NCI-H2081 (cell line): ENCODE measurements at regions not wholly inside any gene's neighbourhood (a gene's known extent, or its start where the extent isn't known, plus 50 kb on each side); places are given as distances from the start of the nearest gene placed in this dataset.
"Not testable (repeated sequence)": the region's sequence is repeated elsewhere in the genome, so short reads cannot be mapped to it uniquely, and the experiment has no call there.

Source experiments
- DNase-seq, 2 experiments: peaks; one replicate each; lab custom pipeline; 2025; lab: John Stamatoyannopoulos, UW

DNA sequence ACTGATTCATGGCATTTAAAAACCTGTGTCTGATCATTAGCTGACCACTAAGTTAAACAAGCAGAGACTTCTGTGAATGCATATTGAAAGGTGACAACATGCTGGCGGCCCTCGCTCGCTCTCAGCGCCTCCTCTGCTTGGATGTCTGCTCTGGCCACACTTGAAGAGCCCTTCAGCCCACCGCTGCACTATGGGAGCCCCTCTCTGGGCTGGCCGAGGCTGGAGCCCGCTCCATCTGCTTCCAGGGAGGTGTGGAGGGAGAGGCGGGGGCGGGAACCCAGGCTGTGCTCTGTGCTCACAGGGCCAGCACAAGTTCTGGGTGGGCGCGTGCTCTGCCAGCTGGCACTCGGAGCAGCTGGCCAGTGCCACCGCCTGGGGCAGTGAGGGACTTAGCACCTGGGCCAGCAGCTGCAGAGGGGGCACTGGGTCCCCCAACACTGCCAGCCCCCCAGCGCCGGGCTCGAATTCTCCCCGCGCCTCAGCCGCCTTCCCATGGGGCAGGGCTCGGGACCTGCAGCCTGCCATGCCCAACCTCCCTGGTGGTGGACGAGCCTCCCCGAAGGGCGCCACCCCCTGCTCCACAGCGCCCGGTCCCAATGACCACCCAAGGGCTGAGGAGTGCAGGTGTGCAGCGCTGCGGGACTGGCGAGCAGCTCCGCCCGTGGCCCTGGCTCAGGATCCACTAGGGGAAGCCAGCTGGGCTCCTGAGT, 252.4 kb downstream of the ZIC4 start:
- DNase-seq = no peak

DNA sequence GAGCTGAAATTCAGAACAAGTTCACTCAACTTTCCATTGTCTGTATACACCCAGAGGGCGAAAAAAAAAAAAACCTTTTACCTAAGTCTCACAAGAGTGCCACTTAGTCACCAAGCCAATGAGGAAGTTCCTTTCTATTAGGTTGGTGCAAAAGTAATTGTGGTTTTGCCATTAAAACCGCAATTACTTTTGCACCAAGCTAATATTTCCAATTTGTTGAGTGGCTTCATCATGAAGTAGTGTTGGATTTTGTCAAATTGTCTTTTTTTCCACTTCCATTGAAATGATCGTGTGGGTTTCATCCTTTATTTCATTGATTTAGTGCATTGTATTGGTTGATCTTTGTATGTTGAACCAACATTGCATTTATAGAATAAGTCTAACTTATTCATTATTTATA, 253.9 kb downstream of the ZIC4 start:
- DNase-seq = no peak

DNA sequence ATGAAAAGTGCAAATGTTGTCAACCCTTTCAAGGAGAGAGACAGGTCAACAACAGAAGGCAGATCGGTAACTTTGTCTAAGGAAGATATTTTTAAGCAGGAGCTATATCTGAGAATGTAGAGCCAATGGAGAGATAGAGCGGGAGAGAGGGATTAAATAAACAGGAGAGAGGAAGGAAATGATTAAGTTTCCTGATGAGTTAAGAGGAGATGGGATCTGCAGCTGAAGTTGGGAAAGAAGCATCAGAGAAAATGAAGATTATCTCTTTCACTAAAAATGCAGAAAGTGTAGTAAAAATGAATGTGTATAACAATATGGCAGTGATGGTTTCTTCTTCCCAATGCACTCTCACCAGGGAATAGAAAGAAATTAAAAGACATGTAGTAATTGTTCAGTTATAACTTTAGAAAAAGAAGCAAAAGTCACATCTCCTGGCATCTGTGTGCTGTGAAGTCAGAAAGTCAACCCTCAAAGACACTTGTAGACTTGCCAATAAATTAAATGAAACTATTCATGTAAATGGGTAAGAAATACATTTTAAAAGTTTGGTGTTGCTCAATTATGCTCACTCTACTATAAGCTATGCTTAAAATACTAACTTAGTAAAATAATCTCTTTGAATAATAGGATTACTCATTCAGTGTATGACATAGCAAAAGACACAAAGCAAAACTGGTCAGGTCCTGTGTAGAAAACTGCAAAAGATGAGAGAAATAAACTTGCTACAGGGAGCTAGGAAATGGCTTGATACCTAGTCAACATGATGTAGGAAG, 264.6 kb downstream of the ZIC4 start:
- DNase-seq = no peak

DNA sequence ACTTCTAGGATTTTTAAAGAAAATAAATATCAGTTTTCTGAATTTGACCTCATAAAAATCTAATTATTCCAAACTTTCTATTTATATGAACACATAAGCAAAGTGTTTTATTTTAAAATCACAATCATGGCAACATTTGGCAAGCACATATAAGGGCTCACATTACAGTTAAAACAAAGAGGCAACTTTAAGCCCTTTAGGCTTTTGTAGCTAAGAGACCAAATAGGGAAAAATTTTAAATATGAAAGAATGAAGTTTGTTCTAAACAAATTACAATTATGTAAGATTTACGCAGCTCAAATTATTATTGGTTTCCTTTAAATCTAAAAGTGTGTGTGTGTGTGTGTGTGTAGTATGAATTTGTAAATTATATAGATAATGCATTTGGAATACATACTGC, 267.0 kb downstream of the ZIC4 start:
- DNase-seq = no peak

DNA sequence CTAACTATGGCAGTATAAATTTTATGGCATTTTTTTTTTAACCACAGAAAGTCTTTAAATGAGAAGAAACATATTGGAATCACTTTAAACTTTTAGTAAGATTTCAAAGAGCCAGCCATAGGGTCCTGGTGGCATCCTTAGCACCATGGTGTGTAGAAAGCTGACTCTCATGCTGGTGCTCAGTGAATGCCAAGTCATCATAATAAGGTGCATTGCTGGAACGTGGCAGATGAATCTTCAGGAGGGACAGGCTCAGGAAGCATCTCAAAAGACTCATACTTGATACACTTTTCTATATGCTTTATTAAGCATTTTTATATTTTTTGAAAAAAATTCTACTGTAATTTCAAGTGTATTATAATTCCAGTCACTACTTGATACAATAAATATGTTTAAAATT, 274.2 kb downstream of the ZIC4 start:
- DNase-seq = no peak

DNA sequence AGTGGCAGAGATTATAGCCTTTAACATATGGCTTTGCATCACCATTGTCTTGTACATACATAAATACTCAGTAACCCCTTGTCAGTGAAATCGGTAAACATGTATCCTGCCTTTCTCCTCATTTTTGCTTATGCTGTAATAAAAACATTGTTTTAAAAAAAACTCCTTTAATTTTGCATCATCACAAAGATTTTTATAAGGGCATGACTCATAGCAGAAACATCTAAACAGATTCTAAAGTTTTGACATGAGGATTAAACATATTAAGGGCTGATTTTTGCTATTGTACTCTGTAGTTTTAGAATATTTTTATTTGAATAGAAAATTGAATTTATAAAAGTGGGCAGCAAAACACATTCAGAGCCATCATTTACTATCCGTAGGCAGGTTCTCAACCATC, 275.9 kb downstream of the ZIC4 start:
- no peak for DNase-seq

DNA sequence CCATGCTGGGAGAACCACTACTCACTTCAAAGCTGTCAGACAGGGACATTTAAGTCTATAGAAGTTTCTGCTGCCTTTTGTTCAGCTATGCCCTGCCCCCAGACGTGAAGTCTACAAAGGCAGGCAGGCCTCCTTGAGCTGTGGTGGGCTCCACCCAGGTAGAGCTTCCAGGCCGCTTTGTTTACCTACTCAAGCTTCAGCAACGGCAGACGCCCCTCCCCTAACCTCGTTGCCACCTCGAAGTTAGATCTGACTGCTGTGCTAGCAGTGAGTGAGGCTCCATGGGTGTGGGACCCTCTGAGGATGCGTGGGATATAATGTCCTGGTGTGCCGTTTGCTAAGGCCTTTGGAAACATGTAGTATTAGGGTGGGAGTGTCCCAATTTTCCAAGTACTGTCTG, 276.7 kb downstream of the ZIC4 start:
- DNase-seq = no peak

DNA sequence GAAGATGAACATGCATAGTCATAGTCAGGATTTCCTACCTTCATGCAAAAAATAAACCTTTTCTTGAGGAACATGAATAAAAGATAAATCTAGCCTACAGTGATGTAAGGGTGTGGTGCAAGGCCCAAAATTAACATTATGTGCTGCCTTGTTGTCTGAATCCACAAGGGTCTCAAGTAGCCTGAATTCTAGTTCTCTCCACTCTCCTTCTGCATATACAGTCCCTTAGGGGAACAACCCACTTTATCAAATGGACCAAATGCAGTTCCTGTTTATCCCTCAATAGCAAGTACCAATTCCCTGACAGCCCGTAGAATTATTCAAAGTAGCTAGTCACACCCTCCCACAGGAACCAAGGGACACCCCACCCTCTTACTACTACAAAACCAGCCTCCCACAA, 284.0 kb downstream of the ZIC4 start:
- DNase-seq = no peak

DNA sequence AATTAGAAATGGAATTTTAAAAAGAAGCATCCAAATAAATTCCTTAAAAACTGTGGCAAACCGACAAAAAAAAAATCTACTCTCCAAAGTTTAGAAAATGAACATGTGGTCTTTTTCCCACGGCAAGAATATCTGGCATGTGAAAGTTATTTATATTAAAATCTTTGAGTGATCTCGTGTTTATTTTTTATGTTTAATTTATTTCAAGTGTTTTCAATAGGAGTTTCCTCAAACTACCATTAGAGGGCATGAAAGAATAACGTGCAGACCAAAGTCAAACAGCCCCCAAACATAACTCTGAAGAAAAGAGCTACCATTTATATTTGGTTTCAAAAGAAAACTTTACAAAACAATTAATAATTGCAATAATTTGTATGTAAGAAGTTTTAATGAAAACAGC, 286.4 kb downstream of the ZIC4 start:
- DNase-seq = peak; percentile 20 to 27

DNA sequence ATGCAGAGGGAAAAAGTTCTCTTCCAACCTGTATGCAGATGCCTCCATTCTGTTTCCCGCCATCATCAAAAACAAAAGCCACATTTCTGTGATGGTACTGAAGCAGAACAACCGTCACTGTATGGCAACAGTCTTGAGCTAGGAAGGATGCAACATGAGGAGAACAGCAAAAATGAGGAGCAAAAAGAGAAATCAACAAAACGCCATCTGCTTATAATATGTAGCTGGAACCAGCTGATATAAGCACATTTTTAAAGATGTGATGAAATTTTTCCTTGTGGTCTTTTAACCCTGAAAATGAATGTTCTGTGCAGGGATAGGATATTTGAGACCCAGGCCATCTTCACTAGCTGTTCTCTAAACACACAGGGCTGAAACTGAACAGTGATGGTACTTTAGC, 287.0 kb downstream of the ZIC4 start:
- no peak for DNase-seq

DNA sequence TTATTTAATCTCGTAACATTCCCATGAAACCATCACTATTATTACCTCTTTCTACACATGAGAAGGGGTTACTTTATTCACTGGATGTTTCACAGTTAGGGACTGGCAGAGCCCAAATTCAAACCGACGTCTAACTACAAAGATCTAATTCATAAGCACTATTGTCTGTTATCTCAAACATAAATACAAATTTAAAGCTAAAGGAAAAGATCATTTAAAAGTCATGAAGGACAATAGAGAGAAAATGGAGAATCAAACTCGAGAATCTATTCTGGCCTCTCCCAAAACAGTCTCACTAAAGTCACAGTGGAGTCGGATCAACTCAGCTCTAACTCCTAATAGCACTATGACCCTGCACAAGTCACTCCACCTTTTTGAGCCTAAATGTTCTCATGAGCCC, 287.7 kb downstream of the ZIC4 start:
- no peak for DNase-seq

DNA sequence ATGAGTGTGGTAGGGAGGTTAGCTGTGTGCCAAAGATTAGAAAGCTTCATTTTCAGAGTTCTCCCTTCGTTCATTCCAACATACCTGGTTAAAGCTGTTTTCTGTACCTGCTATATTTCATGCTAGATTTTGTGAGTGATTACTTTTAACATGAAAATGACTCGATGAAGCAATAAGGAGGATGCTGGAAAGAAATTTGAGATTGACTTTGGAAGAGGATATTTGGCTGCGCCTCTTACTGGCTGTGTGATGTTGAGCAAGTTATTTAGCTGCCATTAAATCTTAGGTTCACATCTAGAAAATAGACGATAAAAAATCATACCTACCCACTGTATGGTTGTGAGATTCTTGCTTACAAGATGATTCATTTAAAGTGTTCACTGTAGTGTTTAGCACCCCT, 288.7 kb downstream of the ZIC4 start:
- DNase-seq = no peak

DNA sequence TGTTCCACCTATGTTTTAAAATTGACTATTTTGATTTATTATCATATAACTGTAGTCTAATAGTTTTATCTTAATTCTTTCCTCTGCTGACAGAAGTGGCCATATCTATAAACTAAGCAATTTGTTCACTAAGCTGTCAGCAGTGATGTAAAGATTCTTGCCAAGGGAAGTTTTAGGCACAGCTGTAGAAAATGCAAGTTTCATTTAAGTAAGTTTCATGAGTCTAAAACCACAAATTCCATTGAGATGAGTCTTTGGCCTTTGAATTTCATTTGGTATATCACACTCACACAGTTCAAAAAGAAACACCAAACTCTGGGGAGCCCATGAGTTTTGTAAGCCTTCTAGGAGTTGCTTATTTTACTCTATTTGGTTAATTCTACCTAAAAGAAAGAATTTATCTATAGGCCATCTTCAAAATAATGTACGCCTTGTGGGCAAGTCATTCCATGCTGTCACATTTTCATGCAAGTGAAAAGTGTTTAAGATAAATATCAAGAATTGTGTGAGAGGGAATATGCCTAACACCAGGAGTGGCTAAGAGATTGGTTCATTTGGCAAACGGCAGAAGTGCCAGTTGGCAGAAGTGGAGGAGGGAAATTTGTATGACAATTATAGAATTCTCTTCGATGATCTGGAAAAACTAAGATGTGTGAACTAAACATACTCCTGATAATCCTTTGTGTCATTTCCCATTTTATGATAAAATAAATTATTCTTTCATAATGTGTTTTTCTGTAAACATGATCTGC, 292.9 kb downstream of the ZIC4 start:
- no peak for DNase-seq

DNA sequence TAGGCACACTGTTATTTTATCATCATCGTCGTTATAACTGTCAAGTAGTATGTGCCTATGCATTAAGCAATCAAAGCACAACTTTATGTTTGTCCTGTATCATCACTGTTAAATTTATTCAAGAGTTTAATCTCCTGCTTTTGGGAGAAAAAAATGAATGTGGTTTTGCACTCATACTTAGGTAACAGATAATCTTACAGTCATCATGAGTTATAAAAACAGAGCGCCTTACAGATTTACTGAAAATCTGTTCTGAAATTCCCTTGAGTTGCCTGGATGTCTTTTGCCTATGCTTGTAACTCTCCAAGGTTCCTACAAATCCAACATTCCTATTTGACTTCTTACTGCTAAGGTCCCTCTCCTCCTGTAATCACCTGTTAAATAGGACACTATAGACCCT, 307.3 kb downstream of the ZIC4 start:
- DNase-seq = no peak

DNA sequence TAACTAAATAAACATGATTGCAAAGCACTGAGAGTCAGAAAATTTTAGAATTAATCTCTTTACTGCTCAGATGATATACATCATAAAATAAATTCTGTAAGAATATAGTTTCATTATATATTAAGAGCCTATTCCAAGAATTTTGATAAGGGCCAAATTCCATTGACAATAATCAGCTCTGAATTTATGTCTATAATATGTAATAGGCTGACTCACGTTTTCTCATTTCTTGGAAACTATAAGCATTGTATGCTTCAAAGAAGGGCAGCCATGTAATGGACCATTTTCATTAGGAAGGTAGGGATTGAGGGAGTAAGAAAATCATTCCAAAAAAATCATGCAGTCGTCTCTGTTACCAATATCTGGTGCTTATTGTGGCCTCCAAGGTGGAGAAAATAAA, 315.9 kb downstream of the ZIC4 start:
- DNase-seq = no peak

DNA sequence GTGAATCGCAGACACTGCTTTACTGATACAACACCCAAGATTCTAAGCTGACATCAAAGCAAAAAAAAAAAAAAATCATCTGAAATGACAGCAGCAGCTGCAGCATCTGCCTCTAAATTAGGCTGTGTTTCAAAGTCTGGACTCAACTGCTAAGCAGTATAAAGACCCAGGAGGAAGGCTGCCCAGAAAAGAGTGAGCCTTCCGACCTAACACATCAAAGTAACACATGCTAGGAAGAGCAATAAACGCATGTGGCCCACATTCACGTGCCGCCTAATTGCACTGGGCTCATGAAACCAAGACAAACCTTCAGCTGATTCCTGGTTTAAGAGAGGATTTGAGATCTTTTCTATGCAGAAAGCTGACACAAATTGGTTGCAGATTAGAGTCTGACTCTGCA, 317.1 kb downstream of the ZIC4 start:
- DNase-seq = no peak

DNA sequence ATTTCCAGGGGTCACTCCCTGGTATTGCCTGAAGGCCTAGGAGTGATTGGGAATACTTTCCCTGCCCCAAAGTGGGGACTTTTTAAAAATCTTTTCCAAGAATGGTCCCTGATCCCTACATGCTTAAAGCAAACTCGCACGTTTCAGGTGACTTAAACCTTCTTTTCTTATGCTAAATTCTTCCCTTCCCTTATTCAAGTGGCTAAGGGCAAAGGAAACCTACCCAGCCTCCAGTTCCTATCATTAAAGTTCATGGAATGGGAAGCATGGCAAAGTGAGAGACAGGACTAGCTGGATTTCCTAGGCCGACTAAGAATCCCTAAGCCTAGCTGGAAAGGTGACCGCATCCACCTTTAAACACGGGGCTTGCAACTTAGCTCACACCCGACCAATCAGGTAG, 346.8 kb downstream of the ZIC4 start:
- not testable (repeated sequence) for DNase-seq

DNA sequence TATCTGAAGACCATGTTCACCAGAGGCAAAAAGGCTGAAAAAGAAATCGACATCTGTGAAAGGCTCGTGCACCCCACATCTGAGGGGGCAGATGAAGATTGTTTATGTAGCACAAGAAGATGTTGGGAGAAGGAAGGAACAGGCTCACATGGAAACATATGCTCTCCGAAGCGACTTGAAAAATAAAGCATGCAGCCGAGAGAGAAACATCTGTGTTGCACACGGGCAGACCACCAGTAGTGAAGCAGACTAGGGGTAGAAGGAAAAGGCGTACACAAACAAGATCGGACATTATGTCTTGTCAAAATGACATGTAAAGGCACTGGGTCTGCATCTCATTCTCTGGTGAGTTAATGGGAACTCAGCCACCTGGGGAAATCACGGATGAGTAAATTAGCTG, 356.5 kb downstream of the ZIC4 start:
- no peak for DNase-seq

DNA sequence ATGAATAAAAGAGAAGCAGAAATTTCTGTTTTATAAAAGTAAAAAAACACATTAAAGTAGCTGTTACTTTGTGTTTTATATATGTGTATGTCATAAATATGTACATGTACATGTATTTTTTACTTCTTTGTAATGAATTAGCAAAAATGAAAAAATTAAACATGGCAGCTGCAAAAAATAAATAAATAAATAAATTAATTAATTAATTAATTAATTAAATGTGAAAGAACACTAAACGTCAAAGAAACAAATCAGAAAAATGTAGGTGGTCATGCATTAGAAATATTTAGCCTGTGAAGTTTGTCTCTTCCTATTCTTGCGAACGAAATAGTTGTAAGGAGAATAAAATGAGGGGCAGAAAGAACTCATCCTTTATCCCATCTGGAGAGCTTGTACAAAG, 357.0 kb downstream of the ZIC4 start:
- DNase-seq = no peak

DNA sequence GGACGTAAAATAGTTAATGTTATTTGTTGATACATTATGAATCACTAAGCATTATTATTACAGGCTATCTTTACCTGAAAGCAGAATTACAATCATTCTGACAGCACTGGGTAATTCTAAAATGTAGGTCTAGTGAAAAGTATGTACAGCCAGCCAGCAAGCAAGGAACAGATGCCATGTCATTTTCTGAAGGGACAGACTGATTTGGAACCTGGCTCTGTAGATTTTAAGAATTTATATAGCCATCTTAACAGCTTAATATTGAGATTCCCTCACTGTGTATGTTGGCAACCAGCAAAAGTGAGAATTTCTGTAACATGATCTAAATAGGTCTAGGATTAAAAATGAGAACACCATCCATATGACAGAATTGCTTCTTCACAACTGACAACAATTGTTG, 359.4 kb downstream of the ZIC4 start:
- no peak for DNase-seq

DNA sequence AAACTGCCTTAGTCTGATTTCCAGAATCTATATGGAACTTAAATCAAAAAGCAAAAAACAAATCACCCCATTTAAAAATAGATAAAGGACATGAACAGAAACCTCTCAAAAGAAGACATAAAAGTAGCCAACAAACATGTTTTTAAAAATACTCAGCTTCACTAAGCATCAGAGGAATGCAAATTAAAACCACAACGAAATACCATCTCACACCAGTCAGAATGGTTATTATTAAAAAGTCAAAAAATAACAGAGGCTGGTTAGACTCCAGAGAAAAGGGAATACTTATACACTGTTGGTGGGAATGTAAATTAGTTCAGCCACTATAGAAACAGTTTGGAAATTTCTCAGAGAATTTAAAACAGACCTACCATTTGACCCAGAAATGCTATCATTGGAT, 367.9 kb downstream of the ZIC4 start:
- no peak for DNase-seq

DNA sequence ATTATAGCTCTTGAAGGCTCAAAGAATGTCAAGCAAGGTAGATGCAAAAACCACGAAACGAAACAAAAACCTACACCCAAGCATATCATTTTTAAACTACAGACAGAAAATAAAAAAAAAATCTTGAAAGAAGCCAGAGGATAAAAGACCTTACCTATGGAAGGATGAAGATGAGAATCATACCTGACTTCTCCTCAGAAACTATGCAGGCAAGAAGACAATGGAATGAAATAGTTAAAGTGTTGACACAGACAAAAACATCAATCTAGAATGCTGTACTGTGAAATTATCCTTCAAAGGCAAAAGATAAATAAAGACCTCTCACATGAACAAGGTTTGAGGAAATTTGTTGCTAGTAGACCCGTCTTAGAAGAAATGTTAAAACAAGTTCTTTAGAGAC, 372.0 kb downstream of the ZIC4 start:
- DNase-seq = no peak

DNA sequence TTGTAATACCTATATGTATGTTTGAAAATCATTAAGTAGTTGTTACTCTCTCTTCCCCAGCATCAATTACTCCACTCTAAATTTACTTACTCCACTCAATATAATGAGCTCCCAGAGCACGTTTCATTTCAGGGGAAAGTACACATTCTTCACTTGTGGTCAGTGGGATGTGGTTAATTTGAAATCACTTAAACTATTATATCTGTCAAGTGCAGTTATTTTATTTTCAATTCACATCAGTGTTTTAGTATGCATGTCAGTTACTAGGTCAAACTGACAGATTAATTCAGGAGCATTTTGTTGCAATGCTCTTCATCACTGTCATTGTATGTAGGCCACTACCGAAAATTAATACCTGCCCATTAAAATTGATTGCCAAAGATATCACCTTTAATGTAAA, 376.1 kb downstream of the ZIC4 start:
- no peak for DNase-seq
